ENCODE measurements at regions not wholly inside any gene's neighbourhood (a gene's known extent, or its start where the extent isn't known, plus 50 kb on each side); places are given as distances from the start of the nearest gene placed in this dataset.

- Histone ChIP-seq H3K27me3 (ENCODE audit: control insufficient read depth, insufficient read depth, low read length) (no peaks in the 10 kb centered on the region), H3K36me3 (ENCODE audit: control insufficient read depth, insufficient read depth, low read length) (no peaks in the 10 kb centered on the region), H4K8ac (ENCODE audit: low read depth in 2 of 2, low read length in 2 of 2) (no peak overlapping the region), H3K4me1 (ENCODE audit: control insufficient read depth, insufficient read depth, low read length) (no peaks in the 10 kb centered on the region), H3K4me3 (ENCODE audit: insufficient read depth, low read depth, low read length) (no peak overlapping the region), H3K79me1 (ENCODE audit: low read depth in 1 of 2, low read length in 2 of 2) (no peaks in the 10 kb centered on the region), H3K23ac (ENCODE audit: low read depth, low read length) (no peak overlapping the region), H2BK15ac (ENCODE audit: low read depth, low read length) (no peak overlapping the region), H2BK5ac (ENCODE audit: low read depth, low read length, poor library complexity, severe bottlenecking) (no peak overlapping the region), H2AFZ (replicated peaks; ENCODE audit: low read length, poor library complexity) (no peak overlapping the region), H2BK120ac (ENCODE audit: low read depth, low read length) (no peak overlapping the region), H2AK5ac (ENCODE audit: low read depth, low read length) (no peak overlapping the region), H4K20me1 (ENCODE audit: insufficient read depth, low read length) (no peaks in the 10 kb centered on the region), H4K5ac (ENCODE audit: low read depth, low read length) (no peak overlapping the region), H3K9ac (ENCODE audit: low read depth, low read length) (no peak overlapping the region), H4K91ac (ENCODE audit: insufficient read depth, low read depth, low read length) (no peak overlapping the region), H3K4ac (ENCODE audit: low read depth, low read length) (no peak overlapping the region), H3K14ac (replicated peaks; ENCODE audit: low read depth, low read length) (no peak overlapping the region), H3K9me1 (ENCODE audit: insufficient read depth, low read length) (no peaks in the 10 kb centered on the region), H2BK20ac (ENCODE audit: low read depth, low read length) (no peak overlapping the region), H2AK9ac (replicated peaks; ENCODE audit: low read depth, low read length, poor library complexity) (no peak overlapping the region), H3K18ac (ENCODE audit: low read depth, low read length) (no peak overlapping the region), H3K27ac (ENCODE audit: insufficient read depth, low read length) (no peak overlapping the region), H3K56ac (ENCODE audit: extremely low read depth, insufficient read depth, low read length) (no peak overlapping the region), H3K9me3 (ENCODE audit: control insufficient read depth, insufficient read depth, low read length) (peaks cover 13% of the 10 kb centered on the region), H3K4me2 (ENCODE audit: low read depth, low read length) (no peak overlapping the region)
- TF ChIP-seq FOS (IDR thresholded peaks at IDR 0.05; ENCODE audit: low read depth, low read length) (no peak), BHLHE40 (IDR thresholded peaks at IDR 0.05; ENCODE audit: low read depth, low read length) (no peak), POLR2A (IDR thresholded peaks at IDR 0.05; ENCODE audit: low read depth, low read length) (no peak), MXI1 (IDR thresholded peaks at IDR 0.05; ENCODE audit: borderline replicate concordance, low read depth, low read length) (no peak), USF2 (IDR thresholded peaks at IDR 0.05; ENCODE audit: low read depth, low read length) (no peak), MAZ (IDR thresholded peaks at IDR 0.05; ENCODE audit: borderline replicate concordance, low read depth, low read length) (no peak), RCOR1 (IDR thresholded peaks at IDR 0.05; ENCODE audit: insufficient replicate concordance, low read length) (no peak), ELK1 (IDR thresholded peaks at IDR 0.05; ENCODE audit: borderline replicate concordance, low read depth, low read length) (no peak), CHD1 (IDR thresholded peaks at IDR 0.05; ENCODE audit: low read depth, low read length) (no peak), CTCF (conservative IDR thresholded peaks at IDR 0.05; ENCODE audit: low read depth, low read length) (no peak), CEBPB (IDR thresholded peaks at IDR 0.05; ENCODE audit: low read depth, low read length) (no peak)
- POLR2A ChIA-PET (ENCODE audit: unreplicated experiment), result no interaction called here
- ATAC-seq (ENCODE audit: low read depth), result no peak
- intact Hi-C loops (cut with micrococcal nuclease) (no loop called here), in situ Hi-C loops (cut with MboI; ENCODE audit: low sequenced_read_pairs) (no loop called here), dilution Hi-C loops (cut with HindIII; ENCODE audit: low sequenced_read_pairs, unreplicated experiment) (no loop called here)
- no TSS peak for BruUV-seq (replicated peaks)
- CTCF ChIA-PET, result no interaction called here
- no CpG with 5 or more reads among the region's 2 CpGs for WGBS, 2 experiments (ENCODE audit: extremely low coverage in 2 of 2, insufficient read length in 1 of 2)
- DNase-seq, result no peak
Observed at GRCh38 chr2:16378031-16378430, 287.6 kb downstream of the CYRIA start.

Data from IMR-90 (cell line).